Neural cell (in vitro differentiated cells): ENCODE measurements at regions not wholly inside any gene's neighbourhood (a gene's known extent, or its start where the extent isn't known, plus 50 kb on each side); places are given as distances from the start of the nearest gene placed in this dataset.

Experiments
- H2AFZ ChIP-seq: fragments of 200-600, 300-800 bp; sonication (generic), shearing (Covaris generic); 2 replicates; pipeline ENCODE4 v1.6.0; 2014; ENCODE audit warnings: low read depth, mild to moderate bottlenecking, antibody characterized with exemption, low read length, moderate library complexity
- H3F3A ChIP-seq: fragments of 200-600 bp; shearing (Covaris generic); 2 replicates; pipeline ENCODE4 v1.6.1; 2016; ENCODE audit warnings: mild to moderate bottlenecking, moderate library complexity, mixed read lengths, antibody characterized with exemption, low read length; ENCODE audit not compliant: insufficient read depth, poor library complexity, severe bottlenecking
- H3K27ac ChIP-seq: fragments of 200-600, 300-800 bp; sonication (generic), shearing (Covaris generic); 2 replicates; pipeline ENCODE4 v1.5.1; 2014; ENCODE audit warnings: mild to moderate bottlenecking, low read length, moderate library complexity
- H3K27me3 ChIP-seq: fragments of 300-800, 200-600 bp; sonication (generic), shearing (Covaris generic); 2 replicates; pipeline ENCODE4 v1.6.0; 2014; ENCODE audit warnings: mild to moderate bottlenecking, low read depth, low read length, moderate library complexity; ENCODE audit not compliant: insufficient read depth
- H3K36me3 ChIP-seq: fragments of 300-800, 200-600 bp; sonication (generic), shearing (Covaris generic); 2 replicates; pipeline ENCODE4 v1.5.1; 2014; ENCODE audit warnings: mild to moderate bottlenecking, antibody characterized with exemption, low read length, moderate library complexity; ENCODE audit not compliant: insufficient read depth
- H3K4me2 ChIP-seq: fragments of 300-800, 200-600 bp; sonication (generic), shearing (Covaris generic); 2 replicates; pipeline ENCODE4 v1.6.0; 2014; ENCODE audit warnings: mild to moderate bottlenecking, low read length
- H3K4me3 ChIP-seq: fragments of 300-800, 200-600 bp; sonication (generic), shearing (Covaris generic); 2 replicates; pipeline ENCODE4 v1.5.1; 2014; ENCODE audit warnings: mild to moderate bottlenecking, low read length, moderate library complexity
- H3K79me2 ChIP-seq: fragments of 200-600 bp; shearing (Covaris generic); replicated peaks from 2 replicates; pipeline ENCODE4 v1.6.0; 2014; ENCODE audit warnings: mild to moderate bottlenecking, low read length, moderate library complexity; ENCODE audit not compliant: insufficient read depth
- H3K9ac ChIP-seq: fragments of 300-800, 200-600 bp; sonication (generic), shearing (Covaris generic); 2 replicates; pipeline ENCODE4 v1.6.1; 2016; ENCODE audit warnings: mild to moderate bottlenecking, low read length, mixed read lengths
- H3K9me2 ChIP-seq: fragments of 200-600 bp; shearing (Covaris generic); 2 replicates; pipeline ENCODE4 v1.6.1; 2016; ENCODE audit warnings: mild to moderate bottlenecking, low read length, mixed read lengths; ENCODE audit not compliant: insufficient read depth
- H3K9me3 ChIP-seq: fragments of 200-600, 300-800 bp; sonication (generic), shearing (Covaris generic); 2 replicates; pipeline ENCODE4 v1.6.1; 2016; ENCODE audit warnings: mild to moderate bottlenecking, mixed run types, low read length, moderate library complexity, mixed read lengths
- H4K20me1 ChIP-seq: fragments of 200-600 bp; shearing (Covaris generic); 2 replicates; pipeline ENCODE4 v1.6.1; 2016; ENCODE audit warnings: mild to moderate bottlenecking, mixed run types; ENCODE audit not compliant: insufficient read depth
- EP300 ChIP-seq: fragments of 450-650 bp; conservative IDR thresholded peaks from 2 replicates; pipeline ENCODE4 v1.6.1; 2014; ENCODE audit warnings: antibody characterized with exemption, mild to moderate bottlenecking, moderate library complexity; ENCODE audit not compliant: poor library complexity, severe bottlenecking
- EZH2 ChIP-seq: fragments of 200-600, 300-800 bp; shearing (Covaris generic), sonication (generic); IDR thresholded peaks from 2 replicates; pipeline ENCODE4 v1.6.1; 2014; ENCODE audit warnings: antibody characterized with exemption, low read length, borderline replicate concordance, mild to moderate bottlenecking; ENCODE audit not compliant: insufficient read depth, poor library complexity, severe bottlenecking
- MXI1 ChIP-seq: fragments of 450-650 bp; conservative IDR thresholded peaks from 2 replicates; pipeline ENCODE4 v1.6.1; 2014; ENCODE audit warnings: antibody characterized with exemption, mild to moderate bottlenecking; ENCODE audit not compliant: poor library complexity, severe bottlenecking
- POLR2AphosphoS5 ChIP-seq: IDR thresholded peaks from 2 replicates; pipeline ENCODE4 v1.6.1; 2012
- RAD21 ChIP-seq: fragments of 450-650 bp; conservative IDR thresholded peaks from 2 replicates; pipeline ENCODE4 v1.6.1; 2014; ENCODE audit warnings: antibody characterized with exemption, mild to moderate bottlenecking, moderate library complexity
- REST ChIP-seq: IDR thresholded peaks from 2 replicates; pipeline ENCODE4 v1.6.1; 2012; ENCODE audit warnings: borderline replicate concordance
- SMC3 ChIP-seq: fragments of 450-650 bp; conservative IDR thresholded peaks from 2 replicates; pipeline ENCODE4 v1.6.1; 2014; ENCODE audit warnings: antibody characterized with exemption, mild to moderate bottlenecking, moderate library complexity; ENCODE audit not compliant: poor library complexity
- TAF1 ChIP-seq: IDR thresholded peaks from 2 replicates; pipeline ENCODE4 v1.6.1; 2012; ENCODE audit warnings: low read depth
- TF ChIP-seq, protein P1 (sequence below): fragments of 450-650 bp; IDR thresholded peaks from 2 replicates; pipeline ENCODE4 v1.5.1; 2014; ENCODE audit warnings: antibody characterized with exemption, mild to moderate bottlenecking, moderate library complexity; ENCODE audit not compliant: poor library complexity, severe bottlenecking

DNA sequence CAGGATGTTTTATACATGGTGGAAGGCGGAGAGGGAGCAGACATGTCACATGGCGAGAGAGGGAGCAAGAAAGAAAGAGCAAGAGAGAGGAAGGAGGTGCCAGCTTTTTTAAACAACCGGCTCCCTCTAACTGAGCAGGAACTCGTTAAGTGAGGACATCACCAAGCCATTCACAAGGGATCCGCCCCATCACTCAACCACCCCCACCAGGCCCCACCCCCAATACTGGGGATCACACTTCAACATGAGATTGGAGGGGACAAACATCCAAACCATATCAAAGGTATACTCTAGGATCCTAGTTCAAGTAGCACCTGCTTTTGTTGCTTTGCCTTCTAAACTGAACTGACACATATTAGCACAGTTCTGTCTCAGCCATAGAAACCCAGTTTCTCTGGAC lies 141.9 kb upstream of the KLF14 start:
- Histone ChIP-seq H3F3A (no peaks in the 10 kb centered on the region), H4K20me1 (no peaks in the 10 kb centered on the region), H3K27ac (no peak overlapping the region), H3K9ac (no peak overlapping the region), H3K9me3 (no peaks in the 10 kb centered on the region), H2AFZ (no peak overlapping the region), H3K27me3 (no peaks in the 10 kb centered on the region), H3K79me2 (no peaks in the 10 kb centered on the region), H3K9me2 (no peaks in the 10 kb centered on the region), H3K36me3 (no peaks in the 10 kb centered on the region), H3K4me2 (no peak overlapping the region), H3K4me3 (no peak overlapping the region)
- no peak for TF ChIP-seq EZH2
- TF ChIP-seq MXI1, result no peak
- no peak for TF ChIP-seq RAD21
- TF ChIP-seq REST, result no peak

DNA sequence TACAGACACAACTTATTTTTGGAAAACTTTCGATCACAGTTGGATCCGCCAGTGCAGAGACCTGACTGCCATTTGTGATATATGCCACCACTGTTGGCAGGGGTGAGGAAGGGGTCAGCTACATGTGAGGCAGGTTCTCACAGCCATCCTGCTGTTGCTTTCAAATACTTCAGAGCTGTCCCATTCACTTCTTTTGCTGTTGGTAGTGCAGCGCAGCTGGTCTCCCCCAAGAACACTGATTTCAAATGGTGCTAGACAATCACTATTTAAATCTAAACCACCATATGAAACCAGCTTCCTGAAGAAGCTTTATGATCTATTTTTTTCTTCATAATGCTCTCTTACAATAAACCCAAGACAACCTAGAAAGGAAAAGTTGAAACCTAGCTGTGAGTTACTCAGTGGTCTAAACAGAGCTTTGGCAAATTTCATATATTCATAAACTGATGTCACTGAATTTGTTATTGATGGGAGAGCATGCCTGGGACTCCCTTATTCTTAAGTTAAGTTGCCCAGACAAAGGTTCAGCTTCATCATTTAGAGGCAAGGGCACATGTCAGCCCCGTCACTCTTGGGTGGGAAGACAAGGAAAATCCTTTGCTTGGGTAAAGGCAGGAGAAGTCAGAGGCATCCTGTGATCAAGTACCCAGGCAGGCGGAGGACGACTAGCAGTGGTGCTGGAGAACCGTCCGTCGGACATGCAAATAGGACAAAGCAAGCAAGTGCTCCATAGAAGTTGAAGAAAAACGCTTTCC lies 143.4 kb upstream of the KLF14 start:
- no peaks in the 10 kb centered on the region for H3K9me2 ChIP-seq
- no peaks in the 10 kb centered on the region for H3K27me3 ChIP-seq
- H3K27ac ChIP-seq, result no peak overlapping the region
- TF ChIP-seq RAD21 (no peak), REST (no peak), MXI1 (no peak), POLR2AphosphoS5 (no peak), EZH2 (no peak), SMC3 (no peak), EP300 (no peak), TAF1 (no peak)
- TF ChIP-seq, protein P1, sequence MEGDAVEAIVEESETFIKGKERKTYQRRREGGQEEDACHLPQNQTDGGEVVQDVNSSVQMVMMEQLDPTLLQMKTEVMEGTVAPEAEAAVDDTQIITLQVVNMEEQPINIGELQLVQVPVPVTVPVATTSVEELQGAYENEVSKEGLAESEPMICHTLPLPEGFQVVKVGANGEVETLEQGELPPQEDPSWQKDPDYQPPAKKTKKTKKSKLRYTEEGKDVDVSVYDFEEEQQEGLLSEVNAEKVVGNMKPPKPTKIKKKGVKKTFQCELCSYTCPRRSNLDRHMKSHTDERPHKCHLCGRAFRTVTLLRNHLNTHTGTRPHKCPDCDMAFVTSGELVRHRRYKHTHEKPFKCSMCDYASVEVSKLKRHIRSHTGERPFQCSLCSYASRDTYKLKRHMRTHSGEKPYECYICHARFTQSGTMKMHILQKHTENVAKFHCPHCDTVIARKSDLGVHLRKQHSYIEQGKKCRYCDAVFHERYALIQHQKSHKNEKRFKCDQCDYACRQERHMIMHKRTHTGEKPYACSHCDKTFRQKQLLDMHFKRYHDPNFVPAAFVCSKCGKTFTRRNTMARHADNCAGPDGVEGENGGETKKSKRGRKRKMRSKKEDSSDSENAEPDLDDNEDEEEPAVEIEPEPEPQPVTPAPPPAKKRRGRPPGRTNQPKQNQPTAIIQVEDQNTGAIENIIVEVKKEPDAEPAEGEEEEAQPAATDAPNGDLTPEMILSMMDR, result no peak
- no peaks in the 10 kb centered on the region for H3F3A ChIP-seq
- H3K79me2 ChIP-seq, result no peaks in the 10 kb centered on the region
- H3K4me3 ChIP-seq, result no peak overlapping the region
- H3K36me3 ChIP-seq, result no peaks in the 10 kb centered on the region
- no peaks in the 10 kb centered on the region for H3K9me3 ChIP-seq
- no peaks in the 10 kb centered on the region for H4K20me1 ChIP-seq
- no peak overlapping the region for H3K4me2 ChIP-seq
- no peak overlapping the region for H3K9ac ChIP-seq
- H2AFZ ChIP-seq, result no peak overlapping the region
